ENCODE measurements at regions not wholly inside any gene's neighbourhood (a gene's known extent, or its start where the extent isn't known, plus 50 kb on each side); places are given as distances from the start of the nearest gene placed in this dataset.

- TF ChIP-seq, protein P1, sequence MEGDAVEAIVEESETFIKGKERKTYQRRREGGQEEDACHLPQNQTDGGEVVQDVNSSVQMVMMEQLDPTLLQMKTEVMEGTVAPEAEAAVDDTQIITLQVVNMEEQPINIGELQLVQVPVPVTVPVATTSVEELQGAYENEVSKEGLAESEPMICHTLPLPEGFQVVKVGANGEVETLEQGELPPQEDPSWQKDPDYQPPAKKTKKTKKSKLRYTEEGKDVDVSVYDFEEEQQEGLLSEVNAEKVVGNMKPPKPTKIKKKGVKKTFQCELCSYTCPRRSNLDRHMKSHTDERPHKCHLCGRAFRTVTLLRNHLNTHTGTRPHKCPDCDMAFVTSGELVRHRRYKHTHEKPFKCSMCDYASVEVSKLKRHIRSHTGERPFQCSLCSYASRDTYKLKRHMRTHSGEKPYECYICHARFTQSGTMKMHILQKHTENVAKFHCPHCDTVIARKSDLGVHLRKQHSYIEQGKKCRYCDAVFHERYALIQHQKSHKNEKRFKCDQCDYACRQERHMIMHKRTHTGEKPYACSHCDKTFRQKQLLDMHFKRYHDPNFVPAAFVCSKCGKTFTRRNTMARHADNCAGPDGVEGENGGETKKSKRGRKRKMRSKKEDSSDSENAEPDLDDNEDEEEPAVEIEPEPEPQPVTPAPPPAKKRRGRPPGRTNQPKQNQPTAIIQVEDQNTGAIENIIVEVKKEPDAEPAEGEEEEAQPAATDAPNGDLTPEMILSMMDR (IDR thresholded peaks at IDR 0.05) = no peak
- no peak for TF ChIP-seq POLR2A (IDR thresholded peaks at IDR 0.05)
These were observed 55.3 kb upstream of the SDK1 start for GRCh38 chr7:3245721-3246120.
